MG63 (cell line): ENCODE measurements at regions not wholly inside any gene's neighbourhood (a gene's known extent, or its start where the extent isn't known, plus 50 kb on each side); places are given as distances from the start of the nearest gene placed in this dataset.

ENCODE experiments used
- DNase-seq: peaks from one replicate; pipeline ENCODE4 v3.0.0-alpha.2; 2020
- H3K27me3 ChIP-seq: fragments of 250-450 bp; sonication (Bioruptor Pico); 2 replicates; pipeline ENCODE4 v1.5.1; 2020; ENCODE audit warnings: mild to moderate bottlenecking, moderate library complexity
- H3K36me3 ChIP-seq: fragments of 250-450 bp; sonication (Bioruptor Pico); 2 replicates; pipeline ENCODE4 v1.5.1; 2020; ENCODE audit warnings: mild to moderate bottlenecking, moderate library complexity
- H3K4me3 ChIP-seq: fragments of 250-450 bp; sonication (Bioruptor Pico); 2 replicates; pipeline ENCODE4 v1.5.1; 2020; ENCODE audit warnings: mild to moderate bottlenecking, moderate library complexity
- H3K9me3 ChIP-seq: fragments of 250-450 bp; sonication (Bioruptor Pico); 2 replicates; pipeline ENCODE4 v1.5.1; 2020; ENCODE audit warnings: mild to moderate bottlenecking, moderate library complexity

- no peak for DNase-seq
Measured at GRCh38 chr10:65805993-65806392, 1119.8 kb upstream of the LRRTM3 start.

DNA sequence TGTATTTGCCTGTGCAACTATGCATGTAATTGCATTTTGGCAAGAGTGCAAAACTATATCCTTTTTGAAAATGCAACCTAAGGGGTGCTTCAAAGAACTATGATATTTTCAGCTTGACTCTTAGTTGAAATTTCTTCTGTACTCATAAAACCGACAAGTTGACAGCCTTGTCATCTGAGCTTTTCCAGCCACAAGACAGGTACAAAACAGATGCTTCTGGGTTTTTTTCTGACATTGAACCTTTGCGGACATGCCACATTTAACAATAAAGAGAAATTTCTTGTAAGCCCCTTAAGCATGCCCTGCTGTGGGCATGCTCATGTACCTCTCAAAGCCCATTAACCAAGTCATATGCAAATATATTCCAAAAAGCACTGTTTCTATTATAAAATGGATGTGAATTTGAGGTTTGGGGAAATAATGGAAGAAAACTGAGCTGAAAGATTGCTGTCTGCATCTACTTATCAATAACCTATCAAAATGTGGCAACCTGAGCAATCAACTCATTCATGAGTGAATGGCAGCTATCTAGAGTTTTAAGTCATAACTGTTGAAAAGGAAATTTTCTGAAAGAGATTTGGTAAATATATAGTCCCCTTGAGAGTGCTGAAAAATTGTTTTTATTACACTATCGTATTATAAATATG is 1117.0 kb upstream of the LRRTM3 start:
- no peak for DNase-seq
- no peak overlapping the region for H3K4me3 ChIP-seq
- H3K27me3 ChIP-seq: no peaks in the 10 kb centered on the region
- no peaks in the 10 kb centered on the region for H3K9me3 ChIP-seq
- H3K36me3 ChIP-seq: no peaks in the 10 kb centered on the region

More at GRCh38 chr10:65805993-65806392, 1119.8 kb upstream of the LRRTM3 start:
- Histone ChIP-seq H3K4me3 (no peak overlapping the region), H3K36me3 (no peaks in the 10 kb centered on the region), H3K27me3 (no peaks in the 10 kb centered on the region), H3K9me3 (no peaks in the 10 kb centered on the region)

DNA sequence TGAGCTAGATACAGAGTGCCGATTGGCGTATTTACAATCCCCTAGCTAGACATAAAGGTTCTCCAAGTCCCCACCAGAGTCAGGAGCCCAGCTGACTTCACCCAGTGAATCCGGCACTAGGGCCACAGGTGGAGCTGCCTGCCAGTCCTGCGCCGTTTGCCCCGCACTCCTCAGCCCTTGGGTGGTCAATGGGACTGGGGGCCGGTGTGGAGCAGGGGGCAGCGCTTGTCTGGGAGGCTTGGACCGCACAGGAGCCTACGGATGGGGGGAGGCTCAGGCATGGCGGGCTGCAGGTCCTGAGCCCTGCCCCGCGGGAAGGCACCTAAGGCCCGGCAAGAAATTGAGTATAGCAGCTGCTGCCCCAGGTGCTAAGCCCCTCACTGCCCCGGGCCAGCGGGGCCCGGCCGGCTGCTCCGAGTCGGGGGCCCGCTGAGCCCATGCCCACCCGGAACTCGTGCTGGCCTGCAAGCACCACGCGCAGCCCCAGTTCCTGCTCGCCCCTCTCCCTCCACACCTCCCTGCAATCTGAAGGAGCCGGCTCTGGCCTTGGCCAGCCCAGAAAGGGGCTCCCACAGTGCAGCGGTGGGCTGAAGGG is 1113.8 kb upstream of the LRRTM3 start:
- Histone ChIP-seq H3K9me3 (no peaks in the 10 kb centered on the region), H3K27me3 (no peaks in the 10 kb centered on the region), H3K4me3 (no peak overlapping the region), H3K36me3 (no peaks in the 10 kb centered on the region)
- no peak for DNase-seq

- no peaks in the 10 kb centered on the region for H3K9me3 ChIP-seq
- no peaks in the 10 kb centered on the region for H3K27me3 ChIP-seq
- DNase-seq: no peak
- H3K36me3 ChIP-seq: no peaks in the 10 kb centered on the region
- H3K4me3 ChIP-seq: no peak overlapping the region
Measured at GRCh38 chr10:65816536-65816935, 1109.3 kb upstream of the LRRTM3 start.

- Histone ChIP-seq H3K27me3 (no peaks in the 10 kb centered on the region), H3K36me3 (no peaks in the 10 kb centered on the region), H3K9me3 (no peaks in the 10 kb centered on the region), H3K4me3 (no peak overlapping the region)
- DNase-seq: no peak
Measured at GRCh38 chr10:65818990-65819389, 1106.8 kb upstream of the LRRTM3 start.

DNA sequence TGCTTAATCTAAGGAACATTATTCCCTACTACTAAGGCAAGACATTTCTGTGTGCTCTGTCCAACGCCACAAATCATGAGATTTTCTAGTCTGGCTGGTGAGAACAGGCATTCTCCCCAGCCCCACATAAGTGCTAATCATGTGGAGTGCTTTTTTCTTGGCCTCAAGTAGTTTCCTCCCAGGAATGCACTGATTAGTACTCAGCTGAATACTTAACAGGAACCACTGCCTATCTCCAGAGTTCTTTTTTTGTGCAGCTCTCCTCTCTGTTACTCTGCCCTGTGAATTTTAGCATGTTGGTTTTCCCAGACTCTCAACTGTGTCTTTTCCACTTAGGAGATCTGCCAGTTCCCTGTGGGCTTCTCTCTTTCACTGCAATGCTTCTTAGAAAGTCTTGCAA is 1098.5 kb upstream of the LRRTM3 start:
- Histone ChIP-seq H3K4me3 (no peak overlapping the region), H3K9me3 (no peaks in the 10 kb centered on the region), H3K27me3 (no peaks in the 10 kb centered on the region), H3K36me3 (no peaks in the 10 kb centered on the region)
- DNase-seq: no peak

GRCh38 chr10:65838811-65839210 is 1087.0 kb upstream of the LRRTM3 start:
- no peaks in the 10 kb centered on the region for H3K36me3 ChIP-seq
- H3K9me3 ChIP-seq: no peaks in the 10 kb centered on the region
- DNase-seq: no peak
- H3K4me3 ChIP-seq: no peak overlapping the region
- no peaks in the 10 kb centered on the region for H3K27me3 ChIP-seq

GRCh38 chr10:65843203-65843602 is 1082.6 kb upstream of the LRRTM3 start:
- Histone ChIP-seq H3K27me3 (no peaks in the 10 kb centered on the region), H3K36me3 (no peaks in the 10 kb centered on the region), H3K4me3 (no peak overlapping the region), H3K9me3 (no peaks in the 10 kb centered on the region)
- no peak for DNase-seq

- Histone ChIP-seq H3K36me3 (no peaks in the 10 kb centered on the region), H3K9me3 (no peaks in the 10 kb centered on the region), H3K4me3 (no peak overlapping the region), H3K27me3 (no peaks in the 10 kb centered on the region)
- DNase-seq: no peak
Measured at GRCh38 chr10:65845916-65846315, 1079.9 kb upstream of the LRRTM3 start.

DNA sequence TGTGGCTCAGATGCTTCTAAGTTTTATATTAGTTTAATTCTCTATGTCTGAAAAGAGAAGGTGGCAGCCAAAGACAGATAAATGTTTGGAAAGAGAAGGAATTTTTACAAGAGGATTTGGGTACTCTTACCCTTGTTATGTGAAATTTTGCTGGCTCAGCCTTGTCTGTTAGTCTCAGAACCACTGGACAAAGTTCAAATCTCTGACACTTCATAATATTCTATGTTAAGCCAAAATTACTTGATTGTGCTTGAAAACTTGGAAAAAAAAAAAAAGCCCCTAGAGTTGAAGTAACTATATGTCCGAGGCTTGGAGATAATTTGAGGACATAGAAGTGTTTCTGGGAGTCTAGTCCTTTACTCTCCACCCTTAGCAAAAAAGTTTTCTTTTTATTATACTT is 1079.3 kb upstream of the LRRTM3 start:
- Histone ChIP-seq H3K9me3 (no peaks in the 10 kb centered on the region), H3K36me3 (no peaks in the 10 kb centered on the region), H3K4me3 (no peak overlapping the region), H3K27me3 (no peaks in the 10 kb centered on the region)
- no peak for DNase-seq

DNA sequence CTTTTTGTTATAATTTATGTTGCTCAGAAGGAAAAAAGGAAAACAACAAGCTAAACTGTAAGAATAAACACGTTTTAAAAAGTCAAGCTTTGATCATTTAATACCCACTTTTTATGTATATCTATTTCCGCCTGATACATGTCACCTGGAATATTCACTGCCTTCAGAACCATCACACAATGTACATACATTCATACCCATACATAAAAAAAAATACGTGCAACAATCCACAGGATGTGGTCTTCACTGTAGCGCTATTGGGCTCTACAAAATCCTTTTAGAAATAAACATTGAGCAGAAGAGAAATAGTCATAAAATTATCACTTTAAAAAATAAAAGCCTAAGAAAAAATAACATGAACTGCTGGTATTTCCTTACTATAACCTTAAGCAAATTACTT is 1078.9 kb upstream of the LRRTM3 start:
- no peaks in the 10 kb centered on the region for H3K36me3 ChIP-seq
- no peaks in the 10 kb centered on the region for H3K27me3 ChIP-seq
- DNase-seq: no peak
- no peak overlapping the region for H3K4me3 ChIP-seq
- H3K9me3 ChIP-seq: no peaks in the 10 kb centered on the region

DNA sequence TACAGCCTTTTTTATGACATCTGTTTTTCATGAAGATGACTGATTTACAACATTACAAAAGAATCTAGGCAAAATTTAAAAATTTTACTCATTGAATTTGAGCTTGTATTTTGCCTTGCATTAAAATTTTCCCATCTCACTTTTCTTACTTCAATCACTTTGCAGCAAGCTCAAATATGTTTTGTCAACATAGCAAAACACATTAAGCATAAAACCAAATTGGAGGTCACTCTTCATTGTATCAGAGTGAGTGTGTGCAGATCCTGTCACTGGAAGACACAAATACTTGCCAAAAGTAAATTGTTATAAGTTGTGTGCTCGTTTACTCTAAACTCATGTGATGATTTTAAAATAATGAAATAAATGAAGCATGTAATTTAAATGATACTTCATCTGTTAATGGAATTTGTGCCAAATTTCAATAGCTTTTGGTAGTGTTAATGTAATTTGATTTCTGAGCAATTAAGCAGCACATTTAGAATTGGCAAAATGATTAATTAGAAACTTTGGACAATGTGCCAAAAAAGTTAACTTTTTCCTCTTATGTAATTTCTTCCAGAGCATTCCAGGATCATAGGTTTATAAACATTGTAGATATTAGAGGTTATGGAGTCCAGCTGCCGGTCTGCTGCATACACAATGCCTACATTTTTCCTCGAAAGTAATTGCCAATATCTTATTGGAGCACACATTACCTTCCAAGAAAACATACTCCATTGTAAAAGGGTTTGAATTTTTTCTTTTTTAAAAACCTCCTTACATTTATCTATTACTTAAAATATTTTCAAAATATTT is 1078.2 kb upstream of the LRRTM3 start:
- H3K9me3 ChIP-seq: no peaks in the 10 kb centered on the region
- no peaks in the 10 kb centered on the region for H3K27me3 ChIP-seq
- no peak overlapping the region for H3K4me3 ChIP-seq
- DNase-seq: no peak
- H3K36me3 ChIP-seq: no peaks in the 10 kb centered on the region

DNA sequence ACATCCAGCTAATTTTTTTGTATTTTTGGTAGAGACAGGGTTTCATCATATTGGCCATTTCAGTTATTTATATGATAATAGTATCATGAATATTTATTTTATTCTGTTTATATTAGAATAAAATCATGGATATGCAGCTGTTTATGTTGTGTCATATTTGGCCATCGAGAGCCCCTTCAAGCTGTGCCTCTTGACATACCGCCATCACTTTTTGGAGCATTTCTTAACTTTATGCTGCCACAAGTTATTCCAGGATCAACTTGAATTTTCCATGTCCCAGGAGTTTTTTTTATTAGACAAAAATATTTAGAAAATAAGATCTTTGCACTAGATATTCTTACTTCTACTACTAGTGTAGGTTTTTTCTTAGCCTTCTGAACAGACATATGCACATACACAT is 1067.0 kb upstream of the LRRTM3 start:
- no peaks in the 10 kb centered on the region for H3K36me3 ChIP-seq
- no peaks in the 10 kb centered on the region for H3K27me3 ChIP-seq
- H3K9me3 ChIP-seq: no peaks in the 10 kb centered on the region
- no peak for DNase-seq
- no peak overlapping the region for H3K4me3 ChIP-seq

DNA sequence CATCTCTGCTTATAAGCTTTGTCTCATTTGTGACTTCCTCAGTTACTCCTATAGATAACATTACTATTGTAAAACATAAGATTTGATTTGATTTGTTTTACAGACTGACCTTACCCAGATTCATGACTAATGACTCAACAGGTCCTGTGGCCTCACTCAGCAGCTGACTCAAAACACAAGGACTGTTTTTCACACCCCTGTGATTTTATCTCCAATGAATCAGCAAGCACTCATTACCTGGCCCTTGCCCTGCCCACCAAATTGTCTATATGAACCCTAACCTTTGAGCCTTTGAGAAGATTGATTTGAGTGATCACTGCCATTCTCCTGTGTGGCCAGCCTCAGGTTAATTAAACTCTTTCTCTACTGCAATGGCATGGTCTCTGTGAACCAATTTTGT is 1064.6 kb upstream of the LRRTM3 start:
- DNase-seq: no peak
- H3K36me3 ChIP-seq: no peaks in the 10 kb centered on the region
- no peaks in the 10 kb centered on the region for H3K27me3 ChIP-seq

More for the DNA sequence above, 1064.6 kb upstream of the LRRTM3 start:
- H3K9me3 ChIP-seq: no peaks in the 10 kb centered on the region
- no peak overlapping the region for H3K4me3 ChIP-seq
